H1 (cell line): ENCODE measurements at regions not wholly inside any gene's neighbourhood (a gene's known extent, or its start where the extent isn't known, plus 50 kb on each side); places are given as distances from the start of the nearest gene placed in this dataset.

ENCODE experiments used
- ATF2 ChIP-seq: IDR thresholded peaks from 2 replicates; pipeline ENCODE4 v1.6.1; 2012; ENCODE audit warnings: low read length, inconsistent platforms
- BRCA1 ChIP-seq: IDR thresholded peaks from 2 replicates; pipeline ENCODE4 v1.6.1; 2012; ENCODE audit warnings: low read depth, low read length, improper control_type of control experiment
- CTCF ChIP-seq, 3 experiments: IDR thresholded peaks; 1 replicate in 2 of 3; 2 replicates in 1 of 3; pipeline versions ENCODE4 v1.5.1 to v1.6.1; 2011; ENCODE audit warnings: low read length in 3 of 3, mild to moderate bottlenecking in 3 of 3, inconsistent platforms in 2 of 3, low read depth in 1 of 3, moderate library complexity in 1 of 3; ENCODE audit not compliant: insufficient read depth in 1 of 3; ENCODE audit errors: control extremely low read depth in 1 of 3
- EGR1 ChIP-seq: IDR thresholded peaks from 2 replicates; pipeline ENCODE4 v1.6.1; 2011; ENCODE audit warnings: low read depth, low read length, borderline replicate concordance
- EP300 ChIP-seq, 2 experiments: IDR thresholded peaks; 1 replicate in 1 of 2; 2 replicates in 1 of 2; pipeline ENCODE4 v1.6.1; 2011 to 2012; ENCODE audit warnings: low read depth in 2 of 2, low read length in 2 of 2, mild to moderate bottlenecking in 2 of 2, borderline replicate concordance in 1 of 2, inconsistent platforms in 1 of 2, moderate library complexity in 1 of 2
- EZH2 ChIP-seq: fragments of 200-600 bp; sonication (generic); IDR thresholded peaks from 2 replicates; pipeline ENCODE4 v1.7.1; 2012; ENCODE audit warnings: low read depth, mild to moderate bottlenecking, moderate library complexity, low read length, inconsistent platforms; ENCODE audit not compliant: severe bottlenecking
- HDAC2 ChIP-seq, 2 experiments: fragments of 300-600 bp in 1 of 2; sonication (generic) in 1 of 2; IDR thresholded peaks; 2 replicates each; pipeline ENCODE4 v1.6.1; 2011 to 2012; ENCODE audit warnings: low read depth in 2 of 2, low read length in 2 of 2, mild to moderate bottlenecking in 2 of 2, moderate library complexity in 2 of 2, borderline replicate concordance in 1 of 2, inconsistent platforms in 1 of 2
- JUN ChIP-seq: IDR thresholded peaks from 2 replicates; pipeline ENCODE4 v1.6.1; 2011; ENCODE audit warnings: low read depth, mild to moderate bottlenecking, improper control_type of control experiment, low read length
- NRF1 ChIP-seq: IDR thresholded peaks from 2 replicates; pipeline ENCODE4 v1.6.1; 2011; ENCODE audit warnings: mild to moderate bottlenecking, low read depth, low read length, improper control_type of control experiment
- RAD21 ChIP-seq, 2 experiments: IDR thresholded peaks in 1 of 2; conservative IDR thresholded peaks in 1 of 2; 2 replicates each; pipeline ENCODE4 v1.6.1; 2011; ENCODE audit warnings: low read depth in 2 of 2, low read length in 2 of 2, improper control_type of control experiment in 1 of 2, inconsistent platforms in 1 of 2, mild to moderate bottlenecking in 1 of 2, moderate library complexity in 1 of 2
- SIX5 ChIP-seq: IDR thresholded peaks from 2 replicates; pipeline ENCODE4 v1.6.1; 2011; ENCODE audit warnings: mild to moderate bottlenecking, low read depth, low read length
- SUZ12 ChIP-seq: fragments of 200-600 bp; sonication (generic); IDR thresholded peaks from 2 replicates; pipeline ENCODE4 v1.6.1; 2012; ENCODE audit warnings: mild to moderate bottlenecking, inconsistent platforms, low read length, moderate library complexity, mixed read lengths
- TAF1 ChIP-seq: IDR thresholded peaks from 2 replicates; pipeline ENCODE4 v1.6.1; 2011; ENCODE audit warnings: mild to moderate bottlenecking, low read depth, low read length

GRCh38 chr5:162456086-162456485, 388.5 kb downstream of the GABRG2 start:
- TF ChIP-seq EZH2, result no peak
- TF ChIP-seq CTCF (IDR thresholded peaks at IDR 0.05; ENCODE audit: control extremely low read depth in 1 of 3, insufficient read depth in 1 of 3, low read depth in 1 of 3, low read length in 3 of 3), result no peak
- TF ChIP-seq TAF1, result no peak
- no peak for TF ChIP-seq BRCA1
- TF ChIP-seq RAD21 (IDR thresholded peaks at IDR 0.05 in 1 of 2, conservative IDR thresholded peaks at IDR 0.05 in 1 of 2; ENCODE audit: low read depth in 2 of 2, low read length in 2 of 2), result no peak
- no peak for TF ChIP-seq SUZ12
- no peak for TF ChIP-seq NRF1
- no peak for TF ChIP-seq EGR1
- TF ChIP-seq EP300 (IDR thresholded peaks at IDR 0.05; ENCODE audit: borderline replicate concordance in 1 of 2, low read depth in 2 of 2, low read length in 2 of 2), result no peak
- no peak for TF ChIP-seq HDAC2 (IDR thresholded peaks at IDR 0.05; ENCODE audit: borderline replicate concordance in 1 of 2, low read depth in 2 of 2, low read length in 2 of 2)
- TF ChIP-seq ATF2, result no peak
- no peak for TF ChIP-seq SIX5
- TF ChIP-seq JUN, result no peak
